NCI-H1092 treated with DMSO at 0.1 percent for 48 hours (cell line): ENCODE measurements at regions not wholly inside any gene's neighbourhood (a gene's known extent, or its start where the extent isn't known, plus 50 kb on each side); places are given as distances from the start of the nearest gene placed in this dataset.
"Not testable (repeated sequence)": the region's sequence is repeated elsewhere in the genome, so short reads cannot be mapped to it uniquely, and the experiment has no call there.

ENCODE experiments used
- DNase-seq: peaks from one replicate; lab custom pipeline; 2025; lab: John Stamatoyannopoulos, UW

DNA sequence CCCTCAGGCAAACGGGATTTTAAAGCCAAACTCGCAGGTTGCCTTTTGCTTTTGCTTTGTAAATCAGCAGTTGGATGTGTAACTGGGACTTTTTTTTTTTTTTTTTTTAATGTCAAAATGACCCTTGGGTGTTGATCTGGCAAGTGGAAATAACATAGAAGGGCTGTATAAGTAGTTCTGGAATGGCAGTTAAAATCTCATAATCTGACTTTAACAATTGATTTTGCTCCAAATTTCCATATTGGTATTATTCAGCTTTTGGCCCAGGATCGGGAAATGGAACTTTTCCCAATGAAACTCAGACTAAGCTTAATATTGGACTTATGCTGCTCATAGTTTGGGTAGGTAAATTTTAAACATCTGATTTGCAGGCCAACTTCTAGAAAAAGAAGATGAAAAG, 346.8 kb upstream of the NUDT12 start:
- no peak for DNase-seq

- DNase-seq, result no peak
Observed at GRCh38 chr5:103908336-103909080, 345.9 kb upstream of the NUDT12 start.

DNA sequence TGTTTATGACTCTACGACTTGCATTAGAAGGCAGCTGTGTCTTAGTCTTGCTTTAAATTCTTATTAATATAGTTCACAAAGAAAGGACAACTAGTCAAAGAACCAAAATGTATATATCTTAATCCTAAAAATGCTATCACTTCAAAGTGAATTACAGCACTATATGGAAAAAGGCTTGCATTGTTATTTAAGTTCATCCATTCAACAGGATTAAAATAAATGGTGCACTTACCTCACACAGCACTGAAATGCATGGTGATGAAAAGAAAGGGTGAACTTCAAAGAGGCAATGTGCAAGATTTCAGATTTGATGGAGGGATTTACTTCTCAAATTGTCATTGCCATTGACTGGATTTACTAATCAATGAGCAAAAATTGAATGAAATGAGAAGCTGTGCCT, 344.4 kb upstream of the NUDT12 start:
- DNase-seq, result no peak

- no peak for DNase-seq
Observed at GRCh38 chr5:103904651-103905050, 342.1 kb upstream of the NUDT12 start.

GRCh38 chr5:103902893-103903292, 340.3 kb upstream of the NUDT12 start:
- DNase-seq, result no peak

- no peak for DNase-seq
Observed at GRCh38 chr5:103901885-103902284, 339.3 kb upstream of the NUDT12 start.

DNA sequence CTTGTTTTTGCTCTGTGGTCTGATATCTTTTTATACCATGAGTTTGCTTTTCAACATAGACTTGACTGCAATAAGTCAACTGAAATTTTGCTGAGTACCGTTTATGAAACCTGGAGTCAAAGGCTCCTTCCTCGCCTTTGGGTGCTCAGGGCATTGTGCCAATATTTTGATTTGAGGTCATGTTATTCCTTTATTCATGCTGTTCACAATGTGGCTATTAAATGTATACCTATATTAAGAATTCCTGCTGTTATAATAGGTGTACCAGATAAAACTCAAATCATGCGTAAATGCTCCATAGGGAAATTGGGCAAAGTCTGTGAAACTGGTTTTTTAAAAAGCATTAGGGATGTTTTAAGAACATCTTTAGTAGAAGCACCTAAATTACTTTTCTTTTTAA, 334.0 kb upstream of the NUDT12 start:
- DNase-seq, result no peak

DNA sequence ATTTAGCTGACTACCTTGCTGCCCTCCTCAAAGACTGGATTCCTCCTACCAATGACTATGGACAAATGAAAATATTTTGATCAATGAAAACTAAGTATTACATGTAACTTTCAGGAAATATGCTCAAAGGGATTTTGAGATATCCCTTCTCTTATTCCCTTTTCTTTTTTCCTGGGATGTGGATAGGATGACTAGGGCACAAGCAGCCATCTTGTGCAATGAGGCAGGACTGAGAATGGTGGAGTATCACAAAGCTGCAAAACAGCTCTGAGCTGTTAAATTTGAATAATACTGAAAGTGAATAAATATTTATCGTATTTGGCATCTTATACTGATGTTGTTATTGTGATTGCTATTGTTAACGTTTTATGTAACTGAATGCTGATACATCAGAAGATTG, 333.1 kb upstream of the NUDT12 start:
- no peak for DNase-seq

DNA sequence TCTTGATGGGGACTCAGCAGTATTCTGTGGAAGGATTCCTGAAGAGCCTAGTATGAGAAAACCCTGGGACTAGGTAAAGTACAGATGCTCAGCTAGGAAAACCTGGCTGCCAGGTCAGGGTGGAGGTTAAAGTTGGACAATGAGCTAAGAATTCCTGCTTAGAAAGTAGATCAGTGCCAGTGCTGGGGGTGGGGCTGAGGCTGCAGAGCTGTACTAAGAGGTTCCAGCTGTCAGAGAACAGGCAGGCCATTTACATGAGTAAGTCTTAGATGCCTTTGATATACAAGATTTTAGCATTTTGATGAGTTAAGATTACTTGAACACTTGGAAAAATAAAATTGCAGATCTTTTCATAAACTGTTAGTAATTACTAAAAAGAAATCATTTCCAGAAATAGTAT, 332.3 kb upstream of the NUDT12 start:
- no peak for DNase-seq

DNA sequence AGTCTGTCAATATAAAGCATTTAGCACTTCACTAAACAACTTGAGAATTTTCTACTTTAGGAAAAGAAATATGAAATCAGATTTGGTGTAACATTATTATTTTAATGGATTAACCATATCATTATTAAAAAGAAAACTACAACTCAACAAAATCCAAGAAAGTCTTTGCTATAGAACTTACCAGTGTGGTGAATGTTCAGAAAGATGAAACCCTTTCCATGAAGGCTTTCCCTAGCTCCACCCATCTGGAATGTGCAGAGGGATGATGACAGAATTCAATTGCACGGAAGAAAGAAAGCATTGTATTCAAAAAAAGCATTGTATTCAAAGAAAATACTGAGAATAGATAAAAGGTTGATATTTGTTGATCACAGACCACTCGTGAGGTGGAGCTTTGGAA, 328.6 kb upstream of the NUDT12 start:
- no peak for DNase-seq

GRCh38 chr5:103890313-103890712, 327.7 kb upstream of the NUDT12 start:
- no peak for DNase-seq

GRCh38 chr5:103889500-103890209, 327.1 kb upstream of the NUDT12 start:
- no peak for DNase-seq

- no peak for DNase-seq
Observed at GRCh38 chr5:103886826-103887225, 324.2 kb upstream of the NUDT12 start.

DNA sequence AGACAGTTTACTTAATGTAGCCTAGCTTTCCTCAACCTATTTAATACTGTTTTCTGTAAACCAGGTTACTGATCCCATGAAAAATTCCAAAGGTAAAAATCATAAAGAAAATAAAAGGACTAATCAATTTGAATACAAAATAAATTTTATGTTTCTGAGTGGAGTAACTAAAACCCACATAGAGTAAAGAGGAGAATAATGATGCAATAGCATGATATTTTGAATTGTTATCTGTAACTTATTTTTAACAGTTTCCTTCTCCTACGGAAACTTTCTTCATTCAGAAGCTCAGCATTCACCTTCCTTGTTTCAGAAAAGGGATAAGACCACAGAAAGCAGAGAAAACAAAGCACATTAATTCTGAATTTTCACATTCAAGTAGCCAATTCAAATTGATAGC, 320.6 kb upstream of the NUDT12 start:
- DNase-seq, result no peak

- no peak for DNase-seq
Observed at GRCh38 chr5:103881560-103881959, 319.0 kb upstream of the NUDT12 start.

DNA sequence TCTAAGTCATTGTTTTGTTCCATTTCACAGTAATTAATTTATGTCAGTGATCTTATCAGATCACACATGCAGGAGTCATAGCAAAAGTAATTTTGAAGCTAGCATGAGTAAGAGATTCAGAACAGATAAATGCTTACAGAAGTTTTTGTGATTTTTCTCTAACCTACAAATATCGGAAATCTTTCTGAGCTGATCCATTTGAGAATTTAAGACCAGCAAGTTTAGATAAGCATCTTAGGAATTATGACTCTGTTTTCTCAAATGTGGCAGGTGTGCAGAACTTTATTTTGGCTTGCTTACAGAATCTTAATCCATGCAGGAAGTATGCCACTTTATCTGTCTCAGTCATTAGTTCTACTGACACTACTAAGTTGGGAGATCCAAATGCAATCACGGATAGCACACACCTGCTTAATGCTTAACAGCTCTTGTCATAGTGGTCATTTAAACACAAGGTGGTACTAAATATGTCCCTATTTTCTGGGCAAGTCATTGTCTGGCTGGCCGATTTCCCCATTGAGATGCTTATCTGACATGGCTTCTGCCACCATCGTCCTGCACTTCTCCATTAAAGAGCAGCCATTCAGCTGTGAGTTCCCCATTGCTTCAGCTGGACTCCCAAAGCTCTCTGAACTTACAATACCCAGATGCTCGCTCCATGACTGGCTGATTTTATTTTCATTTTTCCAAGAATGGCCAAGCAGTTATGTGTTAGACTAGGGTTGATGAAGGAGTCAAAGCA, 305.4 kb upstream of the NUDT12 start:
- DNase-seq, result no peak

DNA sequence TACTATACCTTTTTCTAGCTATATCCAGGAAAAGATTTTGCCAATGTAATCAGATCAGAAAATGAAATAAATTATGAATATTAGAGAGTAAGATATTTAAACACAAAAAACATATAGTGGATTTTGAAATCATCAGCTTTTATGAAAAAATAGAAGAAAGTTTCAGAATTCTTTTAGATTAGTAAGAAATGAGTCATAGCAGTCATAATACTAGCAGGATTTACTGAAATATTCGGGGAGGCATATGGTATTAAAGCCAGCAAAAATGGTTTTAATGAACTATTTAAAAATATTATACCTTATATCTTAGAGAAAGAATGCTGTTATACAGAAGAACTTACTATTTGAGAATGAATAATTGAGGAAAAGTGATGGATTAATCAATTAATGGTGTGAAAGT, 303.6 kb upstream of the NUDT12 start:
- no peak for DNase-seq

GRCh38 chr5:103862398-103862797, 299.8 kb upstream of the NUDT12 start:
- no peak for DNase-seq

DNA sequence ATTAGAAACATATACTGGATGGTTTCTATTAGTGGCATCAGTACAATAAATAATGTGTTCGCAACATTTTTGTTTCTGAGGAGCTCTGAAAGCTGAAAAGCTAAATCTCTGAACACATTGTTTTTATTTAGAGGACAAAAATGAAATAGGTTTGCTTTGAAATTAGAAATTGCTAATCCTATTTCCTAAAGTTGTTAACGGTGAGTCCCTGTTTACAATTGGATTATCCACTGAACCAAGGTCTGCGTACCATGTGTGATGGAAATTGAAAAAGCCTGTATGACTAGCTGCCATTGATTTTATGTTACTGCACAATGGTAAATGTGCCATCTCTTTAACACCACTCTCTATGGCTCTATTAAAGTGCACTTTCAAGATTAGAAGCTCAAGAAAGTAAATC, 297.7 kb upstream of the NUDT12 start:
- DNase-seq, result no peak

DNA sequence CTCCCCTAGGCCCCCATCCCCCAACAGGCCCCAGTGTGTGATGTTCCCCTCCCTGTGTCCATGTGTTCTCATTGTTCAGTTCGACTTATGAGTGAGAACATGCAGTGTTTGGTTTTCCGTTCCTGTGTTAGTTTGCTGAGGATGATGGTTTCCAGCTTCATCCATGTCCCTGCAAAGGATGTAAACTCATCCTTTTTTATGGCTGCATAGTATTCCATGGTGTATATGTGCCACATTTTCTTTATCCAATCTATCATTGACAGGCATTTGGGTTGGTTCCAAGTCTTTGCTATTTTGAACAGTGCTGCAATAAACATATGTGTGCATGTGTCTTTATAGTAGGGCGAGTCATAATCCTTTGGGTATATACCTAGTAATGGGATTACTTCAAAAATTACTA, 295.8 kb upstream of the NUDT12 start:
- DNase-seq, result not testable (repeated sequence)

- DNase-seq, result no peak
Observed at GRCh38 chr5:103851091-103851490, 288.5 kb upstream of the NUDT12 start.

DNA sequence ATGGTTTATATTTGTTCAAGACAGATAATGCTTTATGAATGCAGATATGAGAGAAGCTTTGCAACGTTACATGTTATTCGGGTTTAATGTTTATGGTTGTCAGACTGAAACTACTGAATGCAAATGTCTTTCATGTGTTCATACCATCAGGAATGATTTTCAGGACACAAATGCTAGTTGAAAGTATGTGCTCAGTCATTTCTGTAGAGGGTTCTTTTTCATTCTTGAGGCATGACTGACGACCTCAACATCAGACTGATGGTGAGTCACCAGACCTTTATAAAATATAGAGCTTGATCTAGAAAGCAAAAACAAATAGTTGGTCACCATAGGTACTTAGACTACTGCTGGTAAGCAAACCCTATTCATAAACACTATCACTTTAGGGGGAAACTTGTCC, 287.3 kb upstream of the NUDT12 start:
- DNase-seq, result no peak

GRCh38 chr5:103847060-103847459, 284.5 kb upstream of the NUDT12 start:
- no peak for DNase-seq
